Neural progenitor cell (in vitro differentiated cells): ENCODE measurements at regions not wholly inside any gene's neighbourhood (a gene's known extent, or its start where the extent isn't known, plus 50 kb on each side); places are given as distances from the start of the nearest gene placed in this dataset.

ENCODE experiments used
- EZH2 ChIP-seq: fragments of 200-600 bp; sonication (generic); IDR thresholded peaks from 2 replicates; pipeline ENCODE4 v1.6.1; 2017; ENCODE audit warnings: antibody characterized with exemption, mild to moderate bottlenecking, moderate library complexity
- EZH2phosphoT487 ChIP-seq: fragments of 200-600 bp; sonication (generic); IDR thresholded peaks from 2 replicates; pipeline ENCODE4 v1.6.1; 2017; ENCODE audit warnings: antibody characterized with exemption
- TF ChIP-seq, protein P1 (sequence below): fragments of 200-600 bp; sonication (generic); IDR thresholded peaks from 2 replicates; pipeline ENCODE4 v1.5.1; 2017; ENCODE audit warnings: antibody characterized with exemption, mild to moderate bottlenecking

DNA sequence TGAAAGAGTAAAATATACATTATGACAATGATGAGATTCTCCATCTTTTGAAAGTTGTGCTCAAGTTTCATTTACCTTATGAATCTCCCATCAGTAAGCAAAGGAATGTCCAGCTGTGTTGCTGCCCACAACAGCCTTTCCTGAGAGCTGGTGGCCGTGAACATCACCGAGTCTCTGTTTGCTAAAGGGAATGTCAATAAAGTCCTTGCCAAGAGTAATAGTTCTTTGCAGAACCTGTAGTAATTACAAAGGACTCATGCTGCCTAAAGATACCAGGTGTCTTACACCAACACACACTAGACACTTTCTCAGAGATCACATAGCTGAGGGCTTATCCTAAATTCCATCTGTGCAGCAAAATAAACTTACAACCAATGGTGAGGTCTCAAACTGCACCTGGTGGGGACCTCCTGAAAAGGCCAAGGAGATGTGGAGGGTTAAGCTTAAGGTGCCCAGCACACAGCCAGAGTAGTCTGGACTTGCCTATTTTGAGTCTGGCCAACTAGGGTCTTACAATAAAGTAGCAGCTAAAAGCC lies 111.1 kb upstream of the DAPK1 start:
- TF ChIP-seq, protein P1, sequence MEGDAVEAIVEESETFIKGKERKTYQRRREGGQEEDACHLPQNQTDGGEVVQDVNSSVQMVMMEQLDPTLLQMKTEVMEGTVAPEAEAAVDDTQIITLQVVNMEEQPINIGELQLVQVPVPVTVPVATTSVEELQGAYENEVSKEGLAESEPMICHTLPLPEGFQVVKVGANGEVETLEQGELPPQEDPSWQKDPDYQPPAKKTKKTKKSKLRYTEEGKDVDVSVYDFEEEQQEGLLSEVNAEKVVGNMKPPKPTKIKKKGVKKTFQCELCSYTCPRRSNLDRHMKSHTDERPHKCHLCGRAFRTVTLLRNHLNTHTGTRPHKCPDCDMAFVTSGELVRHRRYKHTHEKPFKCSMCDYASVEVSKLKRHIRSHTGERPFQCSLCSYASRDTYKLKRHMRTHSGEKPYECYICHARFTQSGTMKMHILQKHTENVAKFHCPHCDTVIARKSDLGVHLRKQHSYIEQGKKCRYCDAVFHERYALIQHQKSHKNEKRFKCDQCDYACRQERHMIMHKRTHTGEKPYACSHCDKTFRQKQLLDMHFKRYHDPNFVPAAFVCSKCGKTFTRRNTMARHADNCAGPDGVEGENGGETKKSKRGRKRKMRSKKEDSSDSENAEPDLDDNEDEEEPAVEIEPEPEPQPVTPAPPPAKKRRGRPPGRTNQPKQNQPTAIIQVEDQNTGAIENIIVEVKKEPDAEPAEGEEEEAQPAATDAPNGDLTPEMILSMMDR: no peak
- no peak for TF ChIP-seq EZH2
- no peak for TF ChIP-seq EZH2phosphoT487
